Coronary artery (tissue), 2 donors: ENCODE measurements at regions not wholly inside any gene's neighbourhood (a gene's known extent, or its start where the extent isn't known, plus 50 kb on each side); places are given as distances from the start of the nearest gene placed in this dataset.

Experiments
- DNase-seq: peaks from one replicate; pipeline ENCODE4 v3.0.0-alpha.2; 2017; ENCODE audit warnings: low spot score
- H3K27ac ChIP-seq, 2 donors: fragments of 200-600 bp; sonication (generic); one replicate each; pipeline ENCODE4 v1.5.1; 2016 to 2019
- H3K4me3 ChIP-seq: fragments of 200-600 bp; sonication (generic); 2 replicates; pipeline ENCODE4 v1.5.1; 2016; ENCODE audit warnings: mild to moderate bottlenecking, moderate library complexity
- CTCF ChIP-seq: fragments of 200-600 bp; sonication (generic); IDR thresholded peaks from one replicate; pipeline ENCODE4 v1.5.1; 2019; ENCODE audit warnings: antibody characterized with exemption

- TF ChIP-seq CTCF, result no peak
- Histone ChIP-seq H3K27ac (no peak overlapping the region), H3K4me3 (no peak overlapping the region)
- no peak for DNase-seq
Measured at GRCh38 chr5:27497491-27497890, 459.1 kb upstream of the CDH9 start.

- no peak for DNase-seq
- Histone ChIP-seq H3K4me3 (no peak overlapping the region), H3K27ac (no peak overlapping the region)
- TF ChIP-seq CTCF, result no peak
Measured at GRCh38 chr5:27494887-27495286, 456.5 kb upstream of the CDH9 start.

- no peak for DNase-seq
- Histone ChIP-seq H3K27ac (no peak overlapping the region), H3K4me3 (no peak overlapping the region)
- TF ChIP-seq CTCF, result no peak
Measured at GRCh38 chr5:27491746-27492439, 453.5 kb upstream of the CDH9 start.

- Histone ChIP-seq H3K27ac (no peak overlapping the region), H3K4me3 (no peak overlapping the region)
- no peak for DNase-seq
- no peak for TF ChIP-seq CTCF
Measured at GRCh38 chr5:27491047-27491446, 452.7 kb upstream of the CDH9 start.

- no peak overlapping the region for H3K27ac ChIP-seq
- no peak for DNase-seq
- H3K4me3 ChIP-seq, result no peak overlapping the region
- no peak for TF ChIP-seq CTCF
Measured at GRCh38 chr5:27489701-27490100, 451.3 kb upstream of the CDH9 start.

DNA sequence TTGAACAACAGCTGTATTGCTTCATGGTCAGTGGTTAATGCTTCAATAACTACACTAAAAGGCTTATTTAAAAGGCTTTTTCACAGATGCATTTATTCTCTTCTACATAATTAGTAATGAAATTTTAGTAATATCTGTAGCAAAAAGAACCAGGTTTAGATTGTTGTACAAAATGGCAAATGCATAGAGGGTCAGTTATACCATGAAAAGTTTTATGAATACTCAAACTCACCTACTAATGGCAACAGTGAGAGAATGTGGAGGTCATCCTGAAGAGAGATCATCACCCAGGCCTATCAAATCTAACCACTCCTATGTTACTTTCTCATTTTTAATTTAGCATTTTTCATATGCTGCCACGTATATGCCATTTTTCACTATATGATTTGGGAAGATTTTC, 444.3 kb upstream of the CDH9 start:
- DNase-seq, result no peak
- Histone ChIP-seq H3K27ac (no peak overlapping the region), H3K4me3 (no peak overlapping the region)
- TF ChIP-seq CTCF, result no peak

- H3K4me3 ChIP-seq, result no peak overlapping the region
- TF ChIP-seq CTCF, result no peak
- DNase-seq, result no peak
- no peak overlapping the region for H3K27ac ChIP-seq
Measured at GRCh38 chr5:27479859-27480258, 441.5 kb upstream of the CDH9 start.
